ENCODE measurements at regions not wholly inside any gene's neighbourhood (a gene's known extent, or its start where the extent isn't known, plus 50 kb on each side); places are given as distances from the start of the nearest gene placed in this dataset.

GRCh38 chr18:21187886-21188285, 54.1 kb upstream of the GREB1L start:
- Histone ChIP-seq H3K36me3 (ENCODE audit: insufficient read depth, low read length) (no peaks in the 10 kb centered on the region), H3K27ac (ENCODE audit: low read depth, low read length, poor library complexity, severe bottlenecking) (no peak overlapping the region), H3K4me2 (ENCODE audit: low read length) (no peak overlapping the region), H3K9me2 (ENCODE audit: insufficient read depth, low read length) (no peaks in the 10 kb centered on the region), H3K4me3 (ENCODE audit: low read depth, low read length, poor library complexity, severe bottlenecking) (no peak overlapping the region), H3K79me2 (ENCODE audit: insufficient read depth, low read depth, low read length) (no peaks in the 10 kb centered on the region), H3K9me3 (ENCODE audit: low read length) (no peaks in the 10 kb centered on the region), H3K4me1 (ENCODE audit: insufficient read depth, low read length, poor library complexity, severe bottlenecking) (no peaks in the 10 kb centered on the region), H4K20me1 (ENCODE audit: insufficient read depth, low read length) (no peaks in the 10 kb centered on the region), H2AFZ (ENCODE audit: low read length) (no peak overlapping the region)
- intact Hi-C loops (cut with micrococcal nuclease; ENCODE audit: unreplicated experiment), result no loop called here
- TF ChIP-seq EZH2phosphoT487 (IDR thresholded peaks at IDR 0.05; ENCODE audit: borderline replicate concordance, low read depth, low read length), result no peak
- TF ChIP-seq, protein P1, sequence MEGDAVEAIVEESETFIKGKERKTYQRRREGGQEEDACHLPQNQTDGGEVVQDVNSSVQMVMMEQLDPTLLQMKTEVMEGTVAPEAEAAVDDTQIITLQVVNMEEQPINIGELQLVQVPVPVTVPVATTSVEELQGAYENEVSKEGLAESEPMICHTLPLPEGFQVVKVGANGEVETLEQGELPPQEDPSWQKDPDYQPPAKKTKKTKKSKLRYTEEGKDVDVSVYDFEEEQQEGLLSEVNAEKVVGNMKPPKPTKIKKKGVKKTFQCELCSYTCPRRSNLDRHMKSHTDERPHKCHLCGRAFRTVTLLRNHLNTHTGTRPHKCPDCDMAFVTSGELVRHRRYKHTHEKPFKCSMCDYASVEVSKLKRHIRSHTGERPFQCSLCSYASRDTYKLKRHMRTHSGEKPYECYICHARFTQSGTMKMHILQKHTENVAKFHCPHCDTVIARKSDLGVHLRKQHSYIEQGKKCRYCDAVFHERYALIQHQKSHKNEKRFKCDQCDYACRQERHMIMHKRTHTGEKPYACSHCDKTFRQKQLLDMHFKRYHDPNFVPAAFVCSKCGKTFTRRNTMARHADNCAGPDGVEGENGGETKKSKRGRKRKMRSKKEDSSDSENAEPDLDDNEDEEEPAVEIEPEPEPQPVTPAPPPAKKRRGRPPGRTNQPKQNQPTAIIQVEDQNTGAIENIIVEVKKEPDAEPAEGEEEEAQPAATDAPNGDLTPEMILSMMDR (conservative IDR thresholded peaks at IDR 0.05; ENCODE audit: low read length), result no peak
- ChIA-PET CTCF (ENCODE audit: unreplicated experiment) (no interaction called here), POLR2A (interaction anchor here (0.6 kb wide), 3 partner anchors 13 to 228 kb away, joined by 3 read pairs; no protein-coding TSS in a partner anchor)
- no TSS peak for BruUV-seq (replicated peaks)
- DNase-seq (ENCODE audit: low spot score), result no peak

- H3K9me3 ChIP-seq (ENCODE audit: low read length), result no peaks in the 10 kb centered on the region
- BruUV-seq (replicated peaks), result no TSS peak
- ChIA-PET CTCF (ENCODE audit: unreplicated experiment) (no interaction called here), POLR2A (no interaction called here)
- H2AFZ ChIP-seq (ENCODE audit: low read length), result no peak overlapping the region
- no peaks in the 10 kb centered on the region for H3K36me3 ChIP-seq (ENCODE audit: insufficient read depth, low read length)
- no peak overlapping the region for H3K4me2 ChIP-seq (ENCODE audit: low read length)
- H3K4me1 ChIP-seq (ENCODE audit: insufficient read depth, low read length, poor library complexity, severe bottlenecking), result no peaks in the 10 kb centered on the region
- intact Hi-C loops (cut with micrococcal nuclease; ENCODE audit: unreplicated experiment), result loop anchor here (10.0 kb wide), 2 partner anchors 133 to 213 kb away; no protein-coding TSS in a partner anchor
- H3K4me3 ChIP-seq (ENCODE audit: low read depth, low read length, poor library complexity, severe bottlenecking), result no peak overlapping the region
- no peak for TF ChIP-seq EZH2phosphoT487 (IDR thresholded peaks at IDR 0.05; ENCODE audit: borderline replicate concordance, low read depth, low read length)
- TF ChIP-seq, protein P1 (conservative IDR thresholded peaks at IDR 0.05; ENCODE audit: low read length), result peak; percentile 77
- no peaks in the 10 kb centered on the region for H4K20me1 ChIP-seq (ENCODE audit: insufficient read depth, low read length)
- no peaks in the 10 kb centered on the region for H3K79me2 ChIP-seq (ENCODE audit: insufficient read depth, low read depth, low read length)
- DNase-seq (ENCODE audit: low spot score), result peak; percentile 30
- no peaks in the 10 kb centered on the region for H3K9me2 ChIP-seq (ENCODE audit: insufficient read depth, low read length)
- no peak overlapping the region for H3K27ac ChIP-seq (ENCODE audit: low read depth, low read length, poor library complexity, severe bottlenecking)
Observed at GRCh38 chr18:21191596-21192307, 50.3 kb upstream of the GREB1L start.
